GM18858 (cell line): ENCODE measurements at regions not wholly inside any gene's neighbourhood (a gene's known extent, or its start where the extent isn't known, plus 50 kb on each side); places are given as distances from the start of the nearest gene placed in this dataset.

Source experiments
- ATAC-seq: cut with Tn5 transposase; IDR thresholded peaks from one replicate; pipeline ENCODE4 v1.9.1; 2021; ENCODE audit not compliant: unreplicated experiment

GRCh38 chr20:40978761-40979160 lies 49.9 kb upstream of the TOP1 start:
- no peak for ATAC-seq
